CD4-positive, CD25-positive, alpha-beta regulatory T cell (primary cell): ENCODE measurements at regions not wholly inside any gene's neighbourhood (a gene's known extent, or its start where the extent isn't known, plus 50 kb on each side); places are given as distances from the start of the nearest gene placed in this dataset.

Experiments used
- ATAC-seq, 2 donors: fragments of 150-1000 bp; cut with Tn5 transposase; one replicate each; pipeline ENCODE4 v1.10.0; 2021; ENCODE audit warnings: low read depth in 2 of 2, moderate number of reproducible peaks in 2 of 2, moderate library complexity in 1 of 2
- DNase-seq, 3 donors: peaks; one replicate each; pipeline versions ENCODE4 v3.0.0 to v3.0.0-alpha.2; 2012 to 2022; ENCODE audit warnings: mixed read lengths in 1 of 3
- H3K27ac ChIP-seq: one replicate; pipeline ENCODE4 v1.7.0; 2013; ENCODE audit warnings: mild to moderate bottlenecking, low read length; ENCODE audit not compliant: insufficient read depth, poor library complexity, severe bottlenecking
- H3K27me3 ChIP-seq: one replicate; pipeline ENCODE4 v1.7.0; 2013; ENCODE audit warnings: low read length; ENCODE audit not compliant: control insufficient read depth, insufficient read depth
- H3K36me3 ChIP-seq: one replicate; pipeline ENCODE4 v1.7.0; 2013; ENCODE audit warnings: mild to moderate bottlenecking, low read length, moderate library complexity; ENCODE audit not compliant: control insufficient read depth, insufficient read depth
- H3K4me1 ChIP-seq: 2 replicates; pipeline ENCODE4 v1.7.0; 2013; ENCODE audit warnings: mild to moderate bottlenecking, low read length; ENCODE audit not compliant: insufficient read depth, control insufficient read depth, poor library complexity, severe bottlenecking
- H3K4me3 ChIP-seq: one replicate; pipeline ENCODE4 v1.7.0; 2013; ENCODE audit warnings: low read depth, mild to moderate bottlenecking, low read length, moderate library complexity
- H3K9me3 ChIP-seq, 2 experiments: 1 replicate in 1 of 2; 2 replicates in 1 of 2; pipeline ENCODE4 v1.7.0; 2013; ENCODE audit warnings: low read length in 2 of 2, mild to moderate bottlenecking in 1 of 2, moderate library complexity in 1 of 2; ENCODE audit not compliant: control insufficient read depth in 2 of 2
- H3K27ac Mint-ChIP-seq, 3 donors: one replicate each; pipeline ENCODE4 v1.8.0; 2020 to 2022; ENCODE audit warnings: mild to moderate bottlenecking in 3 of 3, mixed read lengths in 3 of 3, moderate library complexity in 2 of 3
- H3K27me3 Mint-ChIP-seq: one replicate; pipeline ENCODE4 v1.8.0; 2022; ENCODE audit warnings: mild to moderate bottlenecking, mixed read lengths
- H3K36me3 Mint-ChIP-seq: one replicate; pipeline ENCODE4 v1.8.0; 2020; ENCODE audit warnings: mixed read lengths
- H3K4me1 Mint-ChIP-seq, 4 donors: one replicate each; pipeline ENCODE4 v1.8.0; 2020 to 2022; ENCODE audit warnings: mixed read lengths in 4 of 4, mild to moderate bottlenecking in 1 of 4
- H3K4me3 Mint-ChIP-seq, 4 donors: one replicate each; pipeline ENCODE4 v1.8.0; 2020 to 2022; ENCODE audit warnings: mild to moderate bottlenecking in 4 of 4, mixed read lengths in 4 of 4, moderate library complexity in 3 of 4
- H3K9me3 Mint-ChIP-seq, 7 donors: one replicate each; pipeline ENCODE4 v1.8.0; 2020 to 2022; ENCODE audit warnings: mixed read lengths in 7 of 7, mild to moderate bottlenecking in 3 of 7, moderate library complexity in 2 of 7

DNA sequence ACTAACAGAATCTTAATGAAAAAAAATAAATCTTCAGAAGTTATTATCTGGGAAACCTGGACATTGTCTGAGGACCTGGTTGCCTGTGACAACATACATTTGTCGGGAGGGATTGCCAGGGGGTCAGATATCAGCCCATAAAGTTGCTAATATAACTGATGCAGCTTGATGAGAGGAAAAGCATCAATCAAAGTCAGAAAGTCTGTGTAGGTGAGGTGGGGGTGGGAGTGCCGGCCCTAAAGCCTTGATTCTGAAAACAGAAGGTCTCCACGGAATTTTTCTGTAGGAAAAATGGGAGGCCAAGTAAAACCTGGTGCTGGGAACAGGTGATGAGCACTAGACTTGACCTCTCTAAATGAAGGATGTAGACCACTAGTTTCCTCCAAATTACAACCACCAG is 281.8 kb downstream of the FGFR2 start:
- H3K4me1 ChIP-seq, result no peaks in the 10 kb centered on the region
- H3K9me3 Mint-ChIP-seq, result peaks cover 0 to 4% (median 2%) of the 10 kb centered on the region in 7 donors

DNA sequence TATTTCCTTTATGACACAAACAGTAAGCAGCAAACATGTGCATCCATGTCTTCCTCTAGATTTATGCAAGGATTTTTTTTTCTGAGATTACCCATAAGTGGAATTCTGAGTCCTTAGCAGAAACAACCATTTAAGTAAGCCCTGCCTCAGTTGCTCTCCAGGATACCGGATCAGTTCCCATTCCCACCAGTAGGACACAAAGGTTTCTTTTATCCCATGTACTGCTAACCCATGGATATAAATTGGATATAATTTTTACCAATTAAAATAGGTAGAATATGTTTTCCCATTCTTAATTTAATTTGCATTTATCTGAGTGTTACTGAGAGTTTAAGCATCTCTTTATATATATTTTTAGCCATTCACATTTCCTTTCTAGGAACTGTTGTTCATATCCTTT is 280.9 kb downstream of the FGFR2 start:
- DNase-seq, result no peak
- Mint-ChIP-seq H3K27me3 (peaks cover 5% of the 10 kb centered on the region), H3K36me3 (no peaks in the 10 kb centered on the region), H3K27ac (no peak overlapping the region), H3K9me3 (peaks cover 0 to 7% (median 3%) of the 10 kb centered on the region in 7 donors), H3K4me3 (no peak overlapping the region), H3K4me1 (no peaks in the 10 kb centered on the region)
- Histone ChIP-seq H3K36me3 (no peaks in the 10 kb centered on the region), H3K4me1 (no peaks in the 10 kb centered on the region), H3K27me3 (no peaks in the 10 kb centered on the region), H3K27ac (no peak overlapping the region), H3K9me3 (no peaks in the 10 kb centered on the region), H3K4me3 (no peak overlapping the region)
- ATAC-seq, result no peak

More for the DNA sequence above, 281.8 kb downstream of the FGFR2 start:
- no peak overlapping the region for H3K27ac ChIP-seq
- no peak for ATAC-seq
- Mint-ChIP-seq H3K36me3 (no peaks in the 10 kb centered on the region), H3K27me3 (peaks cover 5% of the 10 kb centered on the region), H3K4me3 (no peak overlapping the region), H3K4me1 (no peaks in the 10 kb centered on the region), H3K27ac (no peak overlapping the region)
- H3K9me3 ChIP-seq, result no peaks in the 10 kb centered on the region
- no peaks in the 10 kb centered on the region for H3K36me3 ChIP-seq
- H3K4me3 ChIP-seq, result no peak overlapping the region
- no peaks in the 10 kb centered on the region for H3K27me3 ChIP-seq
- no peak for DNase-seq

DNA sequence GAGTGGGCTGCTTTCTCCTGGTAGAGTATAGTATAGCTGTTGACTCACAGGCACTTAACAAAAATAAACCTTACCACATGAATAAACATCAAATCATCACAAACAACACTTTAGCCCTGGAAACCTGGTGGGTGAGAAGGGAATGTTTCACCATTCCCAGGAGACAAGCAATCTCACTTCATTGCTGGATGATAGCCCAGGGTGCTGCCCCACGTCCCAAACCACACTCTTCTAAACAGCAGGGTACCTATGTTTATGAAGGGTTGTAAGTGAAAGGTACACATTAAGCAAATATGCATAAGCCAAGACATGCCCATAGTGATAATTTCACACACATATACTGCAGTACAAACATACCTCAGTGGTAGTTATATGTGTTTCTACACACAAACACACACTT is 276.2 kb downstream of the FGFR2 start:
- Mint-ChIP-seq H3K27ac (no peak overlapping the region), H3K9me3 (peaks cover 0 to 6% (median 1%) of the 10 kb centered on the region in 7 donors), H3K4me3 (no peak overlapping the region), H3K36me3 (no peaks in the 10 kb centered on the region), H3K4me1 (no peaks in the 10 kb centered on the region), H3K27me3 (peaks cover 5% of the 10 kb centered on the region)
- Histone ChIP-seq H3K27ac (no peak overlapping the region), H3K27me3 (no peaks in the 10 kb centered on the region), H3K4me1 (no peaks in the 10 kb centered on the region), H3K9me3 (no peaks in the 10 kb centered on the region), H3K36me3 (no peaks in the 10 kb centered on the region), H3K4me3 (no peak overlapping the region)
- DNase-seq (no peak), ATAC-seq (no peak)

- no peaks in the 10 kb centered on the region for H3K27me3 ChIP-seq
- H3K36me3 Mint-ChIP-seq, result no peaks in the 10 kb centered on the region
- DNase-seq, result no peak
- peaks cover 0 to 5% (median 0%) of the 10 kb centered on the region in 7 donors for H3K9me3 Mint-ChIP-seq
- ATAC-seq, result no peak
- no peak overlapping the region for H3K4me3 Mint-ChIP-seq
- no peaks in the 10 kb centered on the region for H3K4me1 ChIP-seq
- H3K4me3 ChIP-seq, result no peak overlapping the region
- no peak overlapping the region for H3K27ac ChIP-seq
- no peaks in the 10 kb centered on the region for H3K36me3 ChIP-seq
- peaks cover 2% of the 10 kb centered on the region for H3K27me3 Mint-ChIP-seq
- H3K9me3 ChIP-seq, result no peaks in the 10 kb centered on the region
- no peaks in the 10 kb centered on the region for H3K4me1 Mint-ChIP-seq
- no peak overlapping the region for H3K27ac Mint-ChIP-seq
Measured at GRCh38 chr10:121322776-121323175, 275.5 kb downstream of the FGFR2 start.

DNA sequence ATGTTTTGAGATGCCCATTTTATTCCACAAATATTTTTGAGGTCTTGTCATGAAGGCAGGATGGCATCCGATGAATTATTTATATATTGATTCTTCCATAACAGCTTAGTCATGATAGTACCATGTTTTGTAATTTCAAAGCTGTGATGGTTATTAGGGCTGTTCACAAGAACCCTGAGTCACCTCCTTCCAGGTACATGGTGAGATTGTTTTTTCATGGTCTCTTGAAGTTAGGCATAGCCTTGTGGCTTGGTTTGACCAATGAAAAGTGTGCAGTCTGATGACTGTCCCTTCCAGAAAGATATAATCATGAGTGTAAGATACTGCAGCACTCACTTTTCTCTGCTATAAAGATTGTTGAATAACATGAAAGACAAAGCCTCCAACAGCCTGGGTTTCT is 274.8 kb downstream of the FGFR2 start:
- Mint-ChIP-seq H3K4me1 (no peaks in the 10 kb centered on the region), H3K9me3 (peaks cover 0 to 4% (median 0%) of the 10 kb centered on the region in 7 donors), H3K27ac (no peak overlapping the region), H3K36me3 (no peaks in the 10 kb centered on the region), H3K4me3 (no peak overlapping the region), H3K27me3 (no peaks in the 10 kb centered on the region)
- no peaks in the 10 kb centered on the region for H3K4me1 ChIP-seq
- no peaks in the 10 kb centered on the region for H3K27me3 ChIP-seq
- ATAC-seq, result no peak
- DNase-seq, result no peak
- no peaks in the 10 kb centered on the region for H3K9me3 ChIP-seq
- H3K4me3 ChIP-seq, result no peak overlapping the region
- H3K36me3 ChIP-seq, result no peaks in the 10 kb centered on the region
- H3K27ac ChIP-seq, result no peak overlapping the region

DNA sequence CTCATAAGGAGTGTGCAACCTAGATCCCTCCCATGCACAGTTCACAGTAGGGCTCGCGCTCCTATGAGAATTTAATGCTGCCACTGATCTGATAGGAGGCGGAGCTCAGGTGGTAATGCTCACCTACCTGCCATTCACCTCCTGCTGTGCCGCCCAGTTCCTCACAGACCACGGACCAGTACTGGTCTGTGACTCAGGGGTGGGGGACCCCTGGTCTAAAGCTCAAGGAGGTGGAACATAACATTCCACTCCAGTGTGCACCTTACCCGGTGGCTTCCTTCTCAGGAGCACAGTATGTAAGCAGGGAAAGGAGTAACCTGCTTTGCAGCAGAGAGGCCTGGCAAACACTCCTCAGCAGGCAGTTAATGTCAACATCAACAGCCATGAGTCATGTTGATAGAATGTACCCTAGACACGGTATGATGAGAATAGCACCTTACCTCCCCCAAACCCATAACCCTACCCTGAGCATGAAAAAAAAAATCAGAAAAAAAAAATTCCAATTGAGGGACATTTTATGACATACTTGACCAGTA is 273.5 kb downstream of the FGFR2 start:
- Mint-ChIP-seq H3K9me3 (peaks cover 0 to 4% (median 0%) of the 10 kb centered on the region in 7 donors), H3K27me3 (no peaks in the 10 kb centered on the region)

DNA sequence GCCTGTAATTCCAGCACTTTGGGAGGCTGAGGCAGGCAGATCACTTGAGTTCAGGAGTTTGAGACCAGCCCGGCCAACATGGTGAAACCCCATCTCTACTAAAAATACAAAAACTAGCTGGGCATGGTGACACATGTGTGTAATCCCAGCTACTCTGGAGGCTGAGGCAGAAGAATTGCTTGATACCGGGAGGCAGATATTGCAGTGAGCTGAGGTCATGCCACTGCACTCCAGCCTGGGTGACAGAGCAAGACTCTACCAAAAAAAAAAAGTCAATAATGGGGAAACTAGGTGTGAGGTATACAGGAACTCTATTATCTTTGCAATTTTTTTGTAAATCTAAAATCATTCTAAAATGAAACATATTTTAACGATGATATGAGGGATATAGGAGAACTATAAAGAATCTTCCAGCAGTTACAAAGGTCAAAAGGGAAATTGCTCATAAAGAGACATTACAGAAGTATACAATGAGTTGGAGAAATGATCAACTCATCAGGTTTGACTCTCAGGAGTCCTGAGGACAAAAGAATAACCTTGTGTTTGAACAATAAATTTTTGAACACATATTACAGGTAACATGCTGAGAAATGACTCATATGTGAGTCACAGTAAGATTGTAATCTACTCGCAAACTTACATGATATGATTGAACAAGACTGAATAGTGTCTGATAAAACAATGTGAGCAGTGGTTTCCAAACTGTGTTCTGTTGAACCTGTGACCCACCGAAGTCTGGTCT is 272.6 kb downstream of the FGFR2 start:
- Histone ChIP-seq H3K4me3 (no peak overlapping the region), H3K27me3 (no peaks in the 10 kb centered on the region), H3K9me3 (no peaks in the 10 kb centered on the region), H3K36me3 (no peaks in the 10 kb centered on the region), H3K4me1 (no peaks in the 10 kb centered on the region), H3K27ac (no peak overlapping the region)
- no peaks in the 10 kb centered on the region for H3K4me1 Mint-ChIP-seq
- no peak overlapping the region for H3K27ac Mint-ChIP-seq
- no peak overlapping the region for H3K4me3 Mint-ChIP-seq
- DNase-seq (no peak), ATAC-seq (no peak)
- no peaks in the 10 kb centered on the region for H3K27me3 Mint-ChIP-seq
- H3K36me3 Mint-ChIP-seq, result no peaks in the 10 kb centered on the region
- peaks cover 0 to 4% (median 0%) of the 10 kb centered on the region in 7 donors for H3K9me3 Mint-ChIP-seq

More for the DNA sequence above, 273.5 kb downstream of the FGFR2 start:
- Mint-ChIP-seq H3K36me3 (no peaks in the 10 kb centered on the region), H3K27ac (no peak overlapping the region), H3K4me3 (no peak overlapping the region), H3K4me1 (no peaks in the 10 kb centered on the region)
- DNase-seq (no peak), ATAC-seq (no peak)
- Histone ChIP-seq H3K4me3 (no peak overlapping the region), H3K27ac (no peak overlapping the region), H3K36me3 (no peaks in the 10 kb centered on the region), H3K27me3 (no peaks in the 10 kb centered on the region), H3K4me1 (no peaks in the 10 kb centered on the region), H3K9me3 (no peaks in the 10 kb centered on the region)

GRCh38 chr10:121326905-121327304 is 271.3 kb downstream of the FGFR2 start:
- Histone ChIP-seq H3K27me3 (no peaks in the 10 kb centered on the region), H3K9me3 (no peaks in the 10 kb centered on the region), H3K4me3 (no peak overlapping the region), H3K36me3 (no peaks in the 10 kb centered on the region), H3K27ac (no peak overlapping the region), H3K4me1 (no peaks in the 10 kb centered on the region)
- Mint-ChIP-seq H3K36me3 (no peaks in the 10 kb centered on the region), H3K4me1 (no peaks in the 10 kb centered on the region), H3K9me3 (peaks cover 0 to 4% (median 0%) of the 10 kb centered on the region in 7 donors), H3K27ac (no peak overlapping the region), H3K4me3 (no peak overlapping the region), H3K27me3 (no peaks in the 10 kb centered on the region)
- ATAC-seq, result no peak
- DNase-seq, result no peak
